Activated naive CD4-positive, alpha-beta T cell treated with anti-CD3 and anti-CD28 coated beads, Interleukin-2, amount 50 U/mL, for 72 hours (primary cell): ENCODE measurements at regions not wholly inside any gene's neighbourhood (a gene's known extent, or its start where the extent isn't known, plus 50 kb on each side); places are given as distances from the start of the nearest gene placed in this dataset.

Source experiments
- ATAC-seq, 2 donors: fragments of 150-1000 bp; cut with Tn5 transposase; 2 replicates each; pipeline ENCODE4 v1.10.0; 2021; ENCODE audit warnings: mild to moderate bottlenecking in 2 of 2, moderate library complexity in 2 of 2
- DNase-seq, 2 donors: peaks; one replicate each; pipeline ENCODE4 v3.0.0; 2021 to 2022; ENCODE audit warnings: low spot score in 2 of 2
- H3K27ac Mint-ChIP-seq, 2 donors: one replicate each; pipeline ENCODE4 v1.8.0; 2022; ENCODE audit warnings: mild to moderate bottlenecking in 2 of 2, mixed read lengths in 2 of 2
- H3K36me3 Mint-ChIP-seq, 2 donors: one replicate each; pipeline ENCODE4 v1.8.0; 2022; ENCODE audit warnings: mixed read lengths in 2 of 2
- H3K9me3 Mint-ChIP-seq, 2 donors: one replicate each; pipeline ENCODE4 v1.8.0; 2022; ENCODE audit warnings: mixed read lengths in 2 of 2

DNA sequence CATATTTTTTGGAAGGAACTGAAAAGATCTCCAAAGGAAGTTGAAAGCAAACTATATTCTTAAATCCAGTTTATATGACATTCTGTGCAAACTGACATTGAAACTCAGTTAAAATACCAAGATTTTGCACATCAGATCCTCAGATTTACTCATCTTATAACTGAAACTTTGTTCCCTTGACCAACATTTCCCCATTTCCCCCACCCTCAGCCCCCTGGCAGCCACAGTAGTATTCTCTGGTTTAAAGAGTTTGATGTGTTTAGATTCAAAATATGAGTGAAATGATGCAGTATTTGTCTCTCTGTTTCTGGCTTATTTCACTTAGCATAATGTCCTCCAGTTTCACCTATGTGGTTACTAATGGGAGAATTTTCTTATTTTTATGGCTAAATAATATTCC lies 99.2 kb upstream of the ITGA4 start:
- DNase-seq (peak in 1 of 2 donors; percentile 11), ATAC-seq (peak in 1 of 2 donors; percentile 74)
- Mint-ChIP-seq H3K36me3 (peaks cover 0 to 16% of the 10 kb centered on the region in 2 donors), H3K9me3 (no peaks in the 10 kb centered on the region), H3K27ac (no peak overlapping the region)

DNA sequence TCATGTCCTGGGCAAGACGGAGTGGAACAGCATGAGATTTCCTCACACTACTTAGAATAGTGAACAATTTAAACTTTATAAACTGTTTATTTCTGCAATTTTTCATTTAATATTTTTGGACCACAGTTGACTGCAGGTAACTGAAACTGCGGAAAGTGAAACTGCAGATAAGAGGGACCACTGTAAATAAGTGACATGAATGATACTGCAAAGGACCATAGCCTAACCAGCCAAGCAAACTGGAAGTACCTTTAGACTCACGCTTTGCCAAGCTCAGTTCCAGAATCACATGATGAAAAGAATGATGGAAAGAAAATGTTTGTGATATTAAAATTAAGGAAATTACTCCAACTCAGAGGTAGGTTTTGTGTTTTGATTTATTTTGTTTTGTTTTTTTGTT lies 94.6 kb upstream of the ITGA4 start:
- ATAC-seq (no peak), DNase-seq (no peak)
- Mint-ChIP-seq H3K9me3 (peaks cover 0 to 3% of the 10 kb centered on the region in 2 donors), H3K36me3 (peaks cover 0 to 8% of the 10 kb centered on the region in 2 donors), H3K27ac (no peak overlapping the region)

- Mint-ChIP-seq H3K27ac (no peak overlapping the region), H3K36me3 (peaks cover 0 to 8% of the 10 kb centered on the region in 2 donors), H3K9me3 (peaks cover 0 to 3% of the 10 kb centered on the region in 2 donors)
- DNase-seq (no peak), ATAC-seq (no peak)
Observed at GRCh38 chr2:181363164-181363563, 94.0 kb upstream of the ITGA4 start.

DNA sequence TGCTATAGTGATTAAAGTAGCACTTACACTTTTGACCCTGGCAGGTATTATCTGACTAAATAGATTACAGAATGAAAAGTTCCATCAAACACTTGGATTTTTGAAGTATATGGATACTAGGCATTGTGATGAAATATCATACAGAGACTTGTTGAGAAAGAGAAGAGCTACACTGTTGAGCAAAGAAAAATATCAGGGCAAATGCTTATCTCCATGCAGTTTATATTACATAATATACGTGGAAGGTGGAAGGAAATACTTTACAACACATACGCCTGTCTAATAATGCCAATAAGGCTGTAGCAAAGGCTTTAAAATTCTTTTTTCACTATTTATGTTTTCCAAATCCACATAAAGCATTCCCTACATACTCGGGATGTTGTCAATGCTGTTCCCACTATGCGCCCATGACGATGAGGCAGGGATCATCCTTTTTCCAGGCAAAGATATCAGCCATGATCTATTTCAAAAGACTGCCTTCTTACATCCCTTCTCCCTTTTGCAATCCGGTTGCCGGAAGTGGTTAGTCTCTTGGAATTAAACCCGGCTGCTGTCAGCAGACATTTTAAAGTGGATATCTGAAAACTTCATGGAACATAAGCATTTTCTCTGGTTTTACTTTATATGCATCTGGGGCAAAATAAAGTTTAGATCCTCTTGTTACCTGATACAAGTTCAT lies 92.6 kb upstream of the ITGA4 start:
- ATAC-seq, result no peak
- Mint-ChIP-seq H3K36me3 (peaks cover 0 to 3% of the 10 kb centered on the region in 2 donors), H3K27ac (no peak overlapping the region), H3K9me3 (peaks cover 0 to 3% of the 10 kb centered on the region in 2 donors)
- no peak for DNase-seq

DNA sequence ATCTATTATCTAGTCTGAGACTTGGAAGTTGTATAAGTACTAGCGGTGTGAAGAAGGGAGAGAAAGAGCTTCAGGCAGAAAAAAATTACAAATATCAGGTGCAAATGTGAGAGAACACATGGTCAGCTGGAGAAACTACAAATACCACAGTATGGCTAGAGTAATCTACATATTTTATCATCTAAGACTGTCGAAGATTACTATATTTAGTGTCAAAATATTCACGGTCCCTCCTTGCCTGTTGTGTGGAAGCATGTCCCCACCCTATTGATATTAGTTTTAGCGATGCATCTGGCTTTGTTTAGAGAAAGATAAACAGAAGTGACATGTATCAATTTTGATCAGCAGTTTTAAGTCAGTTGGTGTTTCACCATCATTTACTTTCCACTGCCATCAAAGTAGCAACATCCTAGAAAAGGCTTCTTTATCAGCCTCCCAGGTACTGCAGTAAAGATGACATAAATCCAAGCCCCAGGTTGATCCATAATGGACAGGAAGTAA lies 90.5 kb upstream of the ITGA4 start:
- no peaks in the 10 kb centered on the region for H3K36me3 Mint-ChIP-seq
- ATAC-seq (no peak), DNase-seq (no peak)
- no peak overlapping the region for H3K27ac Mint-ChIP-seq
- peaks cover 0 to 3% of the 10 kb centered on the region in 2 donors for H3K9me3 Mint-ChIP-seq

GRCh38 chr2:181367411-181367810 lies 89.8 kb upstream of the ITGA4 start:
- DNase-seq (no peak), ATAC-seq (no peak)
- peaks cover 0 to 3% of the 10 kb centered on the region in 2 donors for H3K9me3 Mint-ChIP-seq
- no peak overlapping the region for H3K27ac Mint-ChIP-seq
- no peaks in the 10 kb centered on the region for H3K36me3 Mint-ChIP-seq

DNA sequence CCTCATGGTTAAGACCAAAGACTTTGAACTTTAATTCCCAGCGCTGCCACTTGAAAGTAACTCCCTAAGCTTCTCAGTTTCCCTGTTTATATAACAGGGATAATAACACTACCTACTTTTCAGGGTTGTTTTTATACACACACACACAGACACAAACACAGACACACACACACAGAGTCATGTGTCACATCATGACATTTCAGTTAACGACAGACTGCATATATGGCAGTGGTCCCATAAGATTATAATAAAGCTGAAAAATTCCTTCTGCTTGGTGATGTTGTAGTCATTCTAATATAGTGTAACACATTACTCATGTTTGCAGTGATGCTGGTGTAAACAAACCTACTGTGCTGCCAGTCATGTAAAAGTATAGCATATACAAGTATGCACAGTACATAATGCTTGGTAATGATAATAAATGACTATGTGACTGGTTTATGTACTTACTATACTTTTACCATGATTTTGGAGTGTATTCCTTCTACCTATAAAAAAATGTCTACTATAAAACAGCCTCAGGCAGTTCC lies 89.2 kb upstream of the ITGA4 start:
- Mint-ChIP-seq H3K9me3 (peaks cover 0 to 3% of the 10 kb centered on the region in 2 donors), H3K36me3 (no peaks in the 10 kb centered on the region), H3K27ac (no peak overlapping the region)
- DNase-seq (no peak), ATAC-seq (no peak)

DNA sequence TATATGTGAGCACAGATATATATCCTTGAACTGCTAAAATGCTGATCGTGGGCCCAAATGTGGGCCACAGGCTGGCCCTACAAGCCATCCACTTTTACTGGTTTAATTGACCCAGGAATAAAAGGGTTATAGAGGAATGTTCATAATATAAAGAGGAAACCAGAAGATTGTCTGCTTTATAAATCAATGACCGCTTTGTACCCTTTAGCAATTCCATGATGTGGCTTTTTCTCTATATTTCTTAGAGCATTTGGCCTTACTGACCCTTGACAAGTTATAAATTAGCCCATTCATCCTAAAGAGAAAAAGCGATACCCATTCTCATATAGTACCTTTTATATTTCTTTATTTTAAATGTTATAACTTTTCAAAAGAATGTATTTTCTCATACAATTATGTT lies 87.1 kb upstream of the ITGA4 start:
- DNase-seq (no peak), ATAC-seq (no peak)
- Mint-ChIP-seq H3K9me3 (peaks cover 0 to 3% of the 10 kb centered on the region in 2 donors), H3K27ac (no peak overlapping the region), H3K36me3 (no peaks in the 10 kb centered on the region)

GRCh38 chr2:181371195-181371594 lies 86.0 kb upstream of the ITGA4 start:
- no peak for DNase-seq
- no peaks in the 10 kb centered on the region for H3K36me3 Mint-ChIP-seq
- no peak overlapping the region for H3K27ac Mint-ChIP-seq
- H3K9me3 Mint-ChIP-seq, result no peaks in the 10 kb centered on the region
- ATAC-seq, result no peak

DNA sequence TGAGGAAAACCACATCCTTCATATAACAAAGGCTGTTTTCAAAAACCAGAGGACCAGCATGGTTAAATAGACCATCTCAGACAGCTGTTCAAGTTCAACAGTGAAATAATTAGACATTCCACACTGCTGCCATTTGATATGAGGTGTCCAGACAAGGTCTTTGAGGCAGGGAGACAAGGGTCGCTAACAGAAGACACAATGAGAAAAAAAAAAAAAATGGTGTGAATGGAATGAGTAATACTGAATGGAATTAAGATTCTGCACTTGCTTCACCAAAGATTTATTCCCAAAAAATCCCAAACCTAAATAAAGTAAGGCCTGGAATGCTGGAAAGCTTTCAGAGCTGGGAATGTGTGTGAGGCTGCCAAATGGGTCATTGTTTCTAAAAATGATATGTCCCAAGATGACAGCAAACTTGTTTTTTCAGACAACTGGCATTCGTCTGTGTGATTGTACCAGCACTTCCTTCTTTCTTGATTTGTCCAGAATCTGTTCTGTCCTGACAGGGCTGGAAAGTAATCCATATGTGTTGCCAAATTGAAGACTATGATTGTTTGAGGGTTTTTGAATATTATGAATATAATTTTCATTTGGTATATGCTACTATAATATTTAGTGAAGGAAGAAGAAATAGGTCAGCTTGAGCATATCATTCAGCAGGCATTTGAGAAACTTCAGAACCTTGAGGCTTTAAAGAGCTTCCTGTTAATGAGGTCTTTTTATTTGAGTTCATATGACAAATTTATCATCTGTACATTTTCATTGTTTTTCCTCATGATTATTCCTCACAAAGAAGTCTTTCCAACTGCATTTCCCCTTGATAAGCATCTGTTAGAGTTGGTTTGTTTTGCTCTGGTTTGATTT lies 85.2 kb upstream of the ITGA4 start:
- no peak for DNase-seq
- Mint-ChIP-seq H3K36me3 (peaks cover 0 to 6% of the 10 kb centered on the region in 2 donors), H3K9me3 (peaks cover 0 to 6% of the 10 kb centered on the region in 2 donors), H3K27ac (no peak overlapping the region)
- ATAC-seq, result no peak

- peaks cover 0 to 6% of the 10 kb centered on the region in 2 donors for H3K9me3 Mint-ChIP-seq
- ATAC-seq (no peak), DNase-seq (no peak)
- H3K36me3 Mint-ChIP-seq, result peaks cover 0 to 6% of the 10 kb centered on the region in 2 donors
- no peak overlapping the region for H3K27ac Mint-ChIP-seq
Observed at GRCh38 chr2:181372646-181373040, 84.5 kb upstream of the ITGA4 start.

- ATAC-seq (no peak), DNase-seq (no peak)
- H3K36me3 Mint-ChIP-seq, result peaks cover 0 to 6% of the 10 kb centered on the region in 2 donors
- no peak overlapping the region for H3K27ac Mint-ChIP-seq
- H3K9me3 Mint-ChIP-seq, result peaks cover 0 to 6% of the 10 kb centered on the region in 2 donors
Observed at GRCh38 chr2:181374781-181375675, 82.2 kb upstream of the ITGA4 start.

- peak overlapping the region in 1 of 2 donors; percentile 53 for H3K27ac Mint-ChIP-seq
- no peak for ATAC-seq
- H3K36me3 Mint-ChIP-seq, result peaks cover 0 to 6% of the 10 kb centered on the region in 2 donors
- no peak for DNase-seq
- H3K9me3 Mint-ChIP-seq, result peaks cover 0 to 6% of the 10 kb centered on the region in 2 donors
Observed at GRCh38 chr2:181376442-181376841, 80.7 kb upstream of the ITGA4 start.

- no peak overlapping the region for H3K27ac Mint-ChIP-seq
- ATAC-seq (no peak), DNase-seq (no peak)
- H3K9me3 Mint-ChIP-seq, result peaks cover 0 to 6% of the 10 kb centered on the region in 2 donors
- peaks cover 0 to 6% of the 10 kb centered on the region in 2 donors for H3K36me3 Mint-ChIP-seq
Observed at GRCh38 chr2:181376999-181377398, 80.2 kb upstream of the ITGA4 start.

- H3K36me3 Mint-ChIP-seq, result peaks cover 2 to 6% of the 10 kb centered on the region in 2 donors
- no peak for ATAC-seq
Observed at GRCh38 chr2:181378491-181378890, 78.7 kb upstream of the ITGA4 start.

GRCh38 chr2:181380581-181380980 lies 76.6 kb upstream of the ITGA4 start:
- H3K36me3 Mint-ChIP-seq, result peaks cover 4 to 6% of the 10 kb centered on the region in 2 donors
- H3K9me3 Mint-ChIP-seq, result peaks cover 0 to 6% of the 10 kb centered on the region in 2 donors
- ATAC-seq (no peak), DNase-seq (no peak)
- H3K27ac Mint-ChIP-seq, result no peak overlapping the region

More at GRCh38 chr2:181378491-181378890, 78.7 kb upstream of the ITGA4 start:
- peaks cover 0 to 6% of the 10 kb centered on the region in 2 donors for H3K9me3 Mint-ChIP-seq
- no peak for DNase-seq
- no peak overlapping the region for H3K27ac Mint-ChIP-seq
